HG03139 (cell line): ENCODE measurements at regions not wholly inside any gene's neighbourhood (a gene's known extent, or its start where the extent isn't known, plus 50 kb on each side); places are given as distances from the start of the nearest gene placed in this dataset.
"Not testable (repeated sequence)": the region's sequence is repeated elsewhere in the genome, so short reads cannot be mapped to it uniquely, and the experiment has no call there.

Experiments
- ATAC-seq: cut with Tn5 transposase; IDR thresholded peaks from one replicate; pipeline ENCODE4 v1.9.1; 2021; ENCODE audit not compliant: unreplicated experiment

DNA sequence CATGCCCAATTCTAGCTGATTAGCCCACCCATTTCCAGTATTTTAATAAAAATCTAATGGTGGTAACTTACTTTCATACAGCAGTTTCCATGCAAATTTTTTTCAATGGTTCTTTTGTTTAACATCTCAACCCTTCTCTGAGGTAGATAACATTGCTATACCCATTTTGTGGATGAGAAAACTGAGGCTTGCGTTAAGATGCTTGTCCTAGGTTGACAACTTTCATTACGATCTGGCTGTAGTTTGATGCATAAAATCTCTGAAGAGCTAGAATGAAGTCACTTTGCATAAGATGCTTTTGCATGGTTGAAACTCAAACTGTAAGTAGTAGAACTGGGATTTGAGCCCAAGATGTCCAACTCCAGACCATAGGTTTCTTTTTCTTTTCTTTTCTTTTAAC is 309.5 kb upstream of the PODXL start:
- no peak for ATAC-seq

GRCh38 chr7:131861620-131862346 is 305.4 kb upstream of the PODXL start:
- ATAC-seq, result no peak

- no peak for ATAC-seq
These were observed 302.9 kb upstream of the PODXL start for GRCh38 chr7:131859147-131859821.

- no peak for ATAC-seq
These were observed 302.2 kb upstream of the PODXL start for GRCh38 chr7:131858611-131859010.

GRCh38 chr7:131849472-131849871 is 293.0 kb upstream of the PODXL start:
- ATAC-seq, result no peak

DNA sequence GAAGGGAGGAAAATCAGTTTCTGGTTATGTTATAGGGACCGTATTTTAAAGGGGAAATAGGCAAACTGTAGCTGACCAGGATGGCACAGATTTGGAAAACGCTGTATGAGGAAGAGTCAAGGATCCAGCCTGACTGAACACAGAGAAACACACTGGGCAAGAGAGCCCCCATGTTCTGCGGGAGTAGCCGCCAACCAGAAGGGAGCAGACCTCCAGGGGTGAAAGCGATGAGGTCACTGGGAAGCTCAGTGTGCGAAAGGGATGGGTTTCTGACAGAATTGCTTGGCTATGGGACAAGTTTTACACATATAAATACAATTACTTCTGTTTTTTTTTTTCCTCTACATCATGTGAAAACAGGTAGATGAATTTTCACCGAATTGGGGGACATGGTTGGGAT is 291.6 kb upstream of the PODXL start:
- ATAC-seq, result no peak

- no peak for ATAC-seq
These were observed 289.3 kb upstream of the PODXL start for GRCh38 chr7:131845573-131846314.

- no peak for ATAC-seq
These were observed 287.9 kb upstream of the PODXL start for GRCh38 chr7:131844369-131844768.

DNA sequence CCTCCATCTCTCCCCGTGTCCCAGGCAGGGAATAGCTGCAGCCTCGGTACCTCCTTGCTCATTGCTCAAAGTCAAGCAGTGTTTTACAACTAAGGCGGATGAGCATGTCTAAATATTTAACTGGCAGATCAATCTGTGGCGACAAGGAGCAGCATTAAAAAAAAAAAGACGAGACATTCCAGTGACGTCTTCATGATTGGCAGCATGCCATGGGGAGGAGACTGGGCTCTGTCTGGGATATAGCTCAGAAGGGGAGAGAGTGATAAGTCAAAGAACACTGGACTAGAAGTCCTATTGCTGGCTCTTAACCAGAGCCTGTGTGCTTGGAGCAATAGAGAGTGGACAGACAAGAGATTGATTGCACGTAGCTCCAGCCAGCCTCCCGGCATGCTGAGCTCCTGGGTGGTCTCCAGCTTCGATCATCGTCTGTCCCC is 287.5 kb upstream of the PODXL start:
- ATAC-seq, result no peak

- no peak for ATAC-seq
These were observed 283.7 kb upstream of the PODXL start for GRCh38 chr7:131839967-131840690.

- ATAC-seq, result no peak
These were observed 280.3 kb upstream of the PODXL start for GRCh38 chr7:131836733-131837132.

GRCh38 chr7:131835141-131835540 is 278.7 kb upstream of the PODXL start:
- ATAC-seq, result no peak

- no peak for ATAC-seq
These were observed 274.3 kb upstream of the PODXL start for GRCh38 chr7:131830681-131831080.

GRCh38 chr7:131829947-131830558 is 273.6 kb upstream of the PODXL start:
- ATAC-seq, result no peak

GRCh38 chr7:131827421-131827820 is 271.0 kb upstream of the PODXL start:
- no peak for ATAC-seq

DNA sequence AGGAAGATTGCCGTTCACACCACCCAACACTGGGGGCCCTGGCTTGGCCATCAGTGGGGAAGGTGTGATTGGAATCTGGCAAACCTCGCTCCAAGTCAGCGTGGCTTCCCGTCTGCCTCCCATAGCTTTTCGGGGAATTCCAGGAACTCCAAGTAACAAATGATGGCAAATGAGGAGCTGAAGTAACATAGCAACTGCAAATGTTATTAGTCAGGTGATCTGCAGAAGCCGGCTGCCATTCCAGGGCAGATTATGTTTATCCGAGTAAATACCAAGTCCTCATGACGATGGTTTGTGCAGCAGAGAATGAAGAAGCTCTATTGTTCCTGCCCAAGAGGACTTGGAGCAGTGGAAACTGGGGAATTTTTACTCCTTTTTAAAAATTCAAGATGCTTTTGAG is 270.5 kb upstream of the PODXL start:
- no peak for ATAC-seq

- ATAC-seq, result not testable (repeated sequence)
These were observed 267.6 kb upstream of the PODXL start for GRCh38 chr7:131823961-131824440.

GRCh38 chr7:131819891-131820290 is 263.5 kb upstream of the PODXL start:
- ATAC-seq, result no peak

DNA sequence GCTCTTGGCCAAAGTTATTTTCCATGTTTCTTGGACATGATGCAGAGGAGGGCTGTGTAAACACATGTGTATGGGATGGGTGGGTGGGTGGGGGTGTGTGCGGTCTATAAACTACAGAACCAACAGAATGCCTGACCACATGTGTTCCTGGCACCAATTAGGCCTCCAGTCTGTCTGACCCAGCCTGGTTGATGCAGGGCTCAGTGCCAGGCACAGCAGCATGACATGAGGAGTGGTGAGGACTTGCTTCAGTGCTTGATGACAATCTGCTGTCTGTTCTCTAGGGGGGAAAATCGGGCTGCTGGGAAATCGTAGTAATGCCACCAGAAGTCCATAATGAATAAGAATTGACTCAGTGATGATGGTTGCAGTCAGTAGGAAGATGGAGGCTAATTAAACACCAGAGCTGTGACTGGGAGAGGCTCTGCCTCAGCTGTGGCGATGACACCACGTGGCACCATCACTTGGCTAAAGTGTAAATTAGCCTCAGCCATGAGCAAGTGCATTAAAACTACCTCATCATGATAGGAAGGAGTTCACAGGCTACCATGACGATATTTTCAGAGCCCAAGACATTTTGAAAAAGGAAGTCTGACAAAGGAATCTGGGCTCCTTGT is 260.1 kb upstream of the PODXL start:
- no peak for ATAC-seq

DNA sequence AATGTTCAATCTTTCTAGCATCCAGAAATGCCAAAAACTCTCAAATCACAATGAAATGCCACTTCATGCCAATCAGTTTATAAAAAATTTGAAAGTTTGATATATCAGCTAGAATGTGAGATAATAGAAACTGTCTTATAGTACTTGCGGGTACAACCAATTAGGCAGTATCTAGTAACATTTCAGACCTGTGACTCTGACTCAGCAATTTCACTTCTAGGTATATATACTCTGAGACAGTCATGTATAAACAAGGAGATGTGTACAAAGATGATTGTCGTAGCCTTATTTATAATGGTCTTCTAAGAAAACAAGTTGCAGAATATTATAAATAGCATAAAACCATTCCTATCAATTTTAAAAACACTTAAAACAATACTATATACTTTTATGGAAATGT is 252.3 kb upstream of the PODXL start:
- no peak for ATAC-seq
